ENCODE measurements at regions not wholly inside any gene's neighbourhood (a gene's known extent, or its start where the extent isn't known, plus 50 kb on each side); places are given as distances from the start of the nearest gene placed in this dataset.

- DNase-seq (ENCODE audit: low read depth) = no peak
Observed at GRCh38 chr20:39137299-39137698, 175.2 kb downstream of the DHX35 start.

- no peak for DNase-seq (ENCODE audit: low read depth)
Observed at GRCh38 chr20:39136798-39137197, 174.7 kb downstream of the DHX35 start.

- DNase-seq (ENCODE audit: low read depth) = no peak
Observed at GRCh38 chr20:39135885-39136544, 173.9 kb downstream of the DHX35 start.

- DNase-seq (ENCODE audit: low read depth) = no peak
Observed at GRCh38 chr20:39133201-39133600, 171.1 kb downstream of the DHX35 start.

- DNase-seq (ENCODE audit: low read depth) = no peak
Observed at GRCh38 chr20:39132511-39132910, 170.4 kb downstream of the DHX35 start.

- no peak for DNase-seq (ENCODE audit: low read depth)
Observed at GRCh38 chr20:39132093-39132492, 169.9 kb downstream of the DHX35 start.

GRCh38 chr20:39130627-39131026 lies 168.5 kb downstream of the DHX35 start:
- DNase-seq (ENCODE audit: low read depth) = no peak

- DNase-seq (ENCODE audit: low read depth) = no peak
Observed at GRCh38 chr20:39129523-39129922, 167.4 kb downstream of the DHX35 start.

- DNase-seq (ENCODE audit: low read depth) = no peak
Observed at GRCh38 chr20:39124064-39124463, 161.9 kb downstream of the DHX35 start.

- DNase-seq (ENCODE audit: low read depth) = no peak
Observed at GRCh38 chr20:39123185-39123557, 161.0 kb downstream of the DHX35 start.

- DNase-seq (ENCODE audit: low read depth) = no peak
Observed at GRCh38 chr20:39117491-39117890, 155.3 kb downstream of the DHX35 start.

GRCh38 chr20:39116020-39116419 lies 153.9 kb downstream of the DHX35 start:
- DNase-seq (ENCODE audit: low read depth) = no peak

GRCh38 chr20:39112178-39112743 lies 150.1 kb downstream of the DHX35 start:
- DNase-seq (ENCODE audit: low read depth) = no peak

GRCh38 chr20:39111359-39112177 lies 149.4 kb downstream of the DHX35 start:
- DNase-seq (ENCODE audit: low read depth) = no peak

GRCh38 chr20:39110819-39111136 lies 148.6 kb downstream of the DHX35 start:
- no peak for DNase-seq (ENCODE audit: low read depth)

GRCh38 chr20:39109933-39110818 lies 148.0 kb downstream of the DHX35 start:
- no peak for DNase-seq (ENCODE audit: low read depth)

GRCh38 chr20:39108746-39109145 lies 146.6 kb downstream of the DHX35 start:
- DNase-seq (ENCODE audit: low read depth) = no peak

GRCh38 chr20:39107741-39108140 lies 145.6 kb downstream of the DHX35 start:
- no peak for DNase-seq (ENCODE audit: low read depth)

GRCh38 chr20:39106791-39107190 lies 144.6 kb downstream of the DHX35 start:
- no peak for DNase-seq (ENCODE audit: low read depth)

GRCh38 chr20:39105551-39105950 lies 143.4 kb downstream of the DHX35 start:
- DNase-seq (ENCODE audit: low read depth) = no peak

- no peak for DNase-seq (ENCODE audit: low read depth)
Observed at GRCh38 chr20:39103732-39104131, 141.6 kb downstream of the DHX35 start.

- DNase-seq (ENCODE audit: low read depth) = no peak
Observed at GRCh38 chr20:39103305-39103704, 141.2 kb downstream of the DHX35 start.

Measured in activated T-helper 9 cell treated with anti-CD3 and anti-CD28 coated beads, Interleukin-2, amount 50 U/mL, for 16 hours (primary cell).